ENCODE measurements at regions not wholly inside any gene's neighbourhood (a gene's known extent, or its start where the extent isn't known, plus 50 kb on each side); places are given as distances from the start of the nearest gene placed in this dataset.

GRCh38 chr12:4193821-4194220 lies 79.7 kb upstream of the CCND2 start:
- intact Hi-C loops (cut with DNase I): no loop called here
- no peak for TF ChIP-seq POLR2A (IDR thresholded peaks at IDR 0.05)
- TF ChIP-seq, protein P1, sequence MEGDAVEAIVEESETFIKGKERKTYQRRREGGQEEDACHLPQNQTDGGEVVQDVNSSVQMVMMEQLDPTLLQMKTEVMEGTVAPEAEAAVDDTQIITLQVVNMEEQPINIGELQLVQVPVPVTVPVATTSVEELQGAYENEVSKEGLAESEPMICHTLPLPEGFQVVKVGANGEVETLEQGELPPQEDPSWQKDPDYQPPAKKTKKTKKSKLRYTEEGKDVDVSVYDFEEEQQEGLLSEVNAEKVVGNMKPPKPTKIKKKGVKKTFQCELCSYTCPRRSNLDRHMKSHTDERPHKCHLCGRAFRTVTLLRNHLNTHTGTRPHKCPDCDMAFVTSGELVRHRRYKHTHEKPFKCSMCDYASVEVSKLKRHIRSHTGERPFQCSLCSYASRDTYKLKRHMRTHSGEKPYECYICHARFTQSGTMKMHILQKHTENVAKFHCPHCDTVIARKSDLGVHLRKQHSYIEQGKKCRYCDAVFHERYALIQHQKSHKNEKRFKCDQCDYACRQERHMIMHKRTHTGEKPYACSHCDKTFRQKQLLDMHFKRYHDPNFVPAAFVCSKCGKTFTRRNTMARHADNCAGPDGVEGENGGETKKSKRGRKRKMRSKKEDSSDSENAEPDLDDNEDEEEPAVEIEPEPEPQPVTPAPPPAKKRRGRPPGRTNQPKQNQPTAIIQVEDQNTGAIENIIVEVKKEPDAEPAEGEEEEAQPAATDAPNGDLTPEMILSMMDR (IDR thresholded peaks at IDR 0.05): no peak
- WGBS, 2 donors: 48 to 57% methylated on average over 8 of the region's 8 CpGs
- H3K4me1 ChIP-seq: no peaks in the 10 kb centered on the region
- H3K27me3 ChIP-seq: peaks cover 0 to 42% (median 0%) of the 10 kb centered on the region in 4 donors
- H3K36me3 ChIP-seq: no peaks in the 10 kb centered on the region
- no peak overlapping the region for H3K27ac ChIP-seq
- no peak for DNase-seq
- H3K9me3 ChIP-seq: no peaks in the 10 kb centered on the region
- no peak overlapping the region for H3K4me3 ChIP-seq

GRCh38 chr12:4191642-4192041 lies 81.9 kb upstream of the CCND2 start:
- TF ChIP-seq, protein P1 (IDR thresholded peaks at IDR 0.05): no peak
- TF ChIP-seq POLR2A (IDR thresholded peaks at IDR 0.05): no peak
- Histone ChIP-seq H3K4me3 (no peak overlapping the region), H3K4me1 (no peaks in the 10 kb centered on the region), H3K27me3 (peaks cover 0 to 28% (median 0%) of the 10 kb centered on the region in 4 donors), H3K9me3 (no peaks in the 10 kb centered on the region), H3K27ac (no peak overlapping the region), H3K36me3 (no peaks in the 10 kb centered on the region)
- no peak for DNase-seq
- intact Hi-C loops (cut with DNase I): no loop called here
- 53 to 70% methylated on average over 2 of the region's 2 CpGs for WGBS, 2 donors

DNA sequence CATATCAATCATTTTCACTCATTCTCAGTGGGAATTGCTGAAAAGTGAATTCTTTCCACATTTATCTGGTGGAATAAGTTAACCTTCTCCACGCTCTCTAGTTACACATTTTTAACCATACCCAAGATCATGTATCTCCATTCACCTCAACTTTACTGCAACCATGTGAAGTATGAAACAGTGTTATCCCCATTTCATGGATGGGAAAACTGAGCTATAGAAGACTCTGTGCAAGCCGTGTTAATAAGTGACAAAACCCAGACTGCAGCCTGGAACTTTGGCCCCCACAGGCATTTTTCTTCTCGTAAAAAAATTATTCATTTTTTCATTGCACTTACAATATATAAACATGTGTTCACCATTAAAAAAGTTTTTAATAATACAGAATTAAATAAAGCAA lies 82.4 kb upstream of the CCND2 start:
- H3K27ac ChIP-seq: no peak overlapping the region
- H3K4me1 ChIP-seq: no peaks in the 10 kb centered on the region
- TF ChIP-seq POLR2A (IDR thresholded peaks at IDR 0.05): no peak
- TF ChIP-seq, protein P1 (IDR thresholded peaks at IDR 0.05): no peak
- no peaks in the 10 kb centered on the region for H3K36me3 ChIP-seq
- peaks cover 0 to 28% (median 0%) of the 10 kb centered on the region in 4 donors for H3K27me3 ChIP-seq
- intact Hi-C loops (cut with DNase I): no loop called here
- no peaks in the 10 kb centered on the region for H3K9me3 ChIP-seq
- H3K4me3 ChIP-seq: no peak overlapping the region
- 78 to 81% methylated on average over 3 of the region's 3 CpGs for WGBS, 2 donors
- no peak for DNase-seq

DNA sequence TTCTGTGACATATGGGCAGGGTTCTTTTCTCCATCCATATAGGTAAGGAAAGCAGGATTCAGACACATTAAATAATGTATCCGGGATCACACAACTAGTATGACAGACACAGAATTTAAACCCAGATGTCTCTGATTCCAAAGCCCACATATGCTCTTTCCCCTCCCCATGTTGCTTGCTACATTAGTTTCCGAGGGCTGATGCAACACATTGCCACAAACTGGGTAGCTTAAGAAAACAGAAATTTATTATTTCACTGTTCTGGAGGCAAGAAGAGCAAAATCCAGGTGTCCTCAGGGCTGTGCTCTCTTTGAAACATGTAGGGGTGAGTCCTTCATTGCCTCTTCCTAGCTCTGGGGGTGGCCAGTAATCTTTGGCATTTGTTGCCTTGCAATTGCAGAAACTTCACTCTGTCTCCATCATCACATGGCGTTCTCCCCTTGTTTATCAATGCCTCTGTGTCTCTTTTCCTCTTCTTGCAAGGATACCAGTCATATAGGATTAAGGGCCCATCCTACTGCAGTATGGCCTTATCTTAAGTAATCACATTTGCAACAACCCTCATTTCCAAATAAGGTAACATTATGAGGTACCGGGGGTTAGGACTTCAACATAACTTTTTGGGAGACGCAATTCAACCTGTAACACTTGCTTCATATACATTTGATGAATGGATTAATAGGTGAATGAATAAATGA lies 83.0 kb upstream of the CCND2 start:
- Histone ChIP-seq H3K36me3 (no peaks in the 10 kb centered on the region), H3K4me1 (no peaks in the 10 kb centered on the region), H3K27me3 (peaks cover 0 to 22% (median 0%) of the 10 kb centered on the region in 4 donors), H3K4me3 (no peak overlapping the region), H3K9me3 (no peaks in the 10 kb centered on the region), H3K27ac (no peak overlapping the region)
- no peak for DNase-seq
- 69 to 79% methylated on average over 5 of the region's 5 CpGs for WGBS, 2 donors
- no peak for TF ChIP-seq POLR2A (IDR thresholded peaks at IDR 0.05)
- TF ChIP-seq, protein P1 (IDR thresholded peaks at IDR 0.05): no peak
- intact Hi-C loops (cut with DNase I): no loop called here

GRCh38 chr12:4189721-4190120 lies 83.8 kb upstream of the CCND2 start:
- WGBS, 2 donors: 87 to 90% methylated on average over 12 of the region's 12 CpGs
- no peak for DNase-seq
- H3K4me1 ChIP-seq: no peaks in the 10 kb centered on the region
- H3K4me3 ChIP-seq: no peak overlapping the region
- no peaks in the 10 kb centered on the region for H3K36me3 ChIP-seq
- H3K27me3 ChIP-seq: peaks cover 0 to 16% (median 0%) of the 10 kb centered on the region in 4 donors
- intact Hi-C loops (cut with DNase I): no loop called here
- H3K27ac ChIP-seq: no peak overlapping the region
- TF ChIP-seq, protein P1 (IDR thresholded peaks at IDR 0.05): no peak
- TF ChIP-seq POLR2A (IDR thresholded peaks at IDR 0.05): no peak
- H3K9me3 ChIP-seq: no peaks in the 10 kb centered on the region
